Calu3 (cell line): ENCODE measurements at regions not wholly inside any gene's neighbourhood (a gene's known extent, or its start where the extent isn't known, plus 50 kb on each side); places are given as distances from the start of the nearest gene placed in this dataset.

Source experiments
- BruUV-seq: library from RNA; stranded (reverse); fragments of 400-500 nt; replicated peaks from 2 replicates; lab custom pipeline; 2021; lab: Mats Ljungman, UMichigan
- CTCF ChIA-PET: fragments of 300-600 bp; sonication (Branson Sonifier 250); formaldehyde crosslinking; loops from one replicate; lab custom pipeline; 2022; ENCODE audit warnings: antibody characterized with exemption; lab: Charles Lee
- DNase-seq: peaks from one replicate; pipeline ENCODE4 v3.0.0; 2022
- H3K27ac Mint-ChIP-seq: one replicate; pipeline ENCODE4 v1.8.0; 2022; ENCODE audit warnings: mixed read lengths; ENCODE audit not compliant: unreplicated experiment
- H3K27me3 Mint-ChIP-seq: one replicate; pipeline ENCODE4 v1.8.0; 2022; ENCODE audit warnings: mixed read lengths; ENCODE audit not compliant: unreplicated experiment
- H3K36me3 Mint-ChIP-seq: one replicate; pipeline ENCODE4 v1.8.0; 2022; ENCODE audit warnings: mild to moderate bottlenecking, moderate library complexity, mixed read lengths; ENCODE audit not compliant: insufficient read depth, unreplicated experiment
- H3K4me1 Mint-ChIP-seq: one replicate; pipeline ENCODE4 v1.8.0; 2022; ENCODE audit warnings: mild to moderate bottlenecking, low read depth, mixed read lengths; ENCODE audit not compliant: unreplicated experiment
- H3K4me3 Mint-ChIP-seq: one replicate; pipeline ENCODE4 v1.8.0; 2022; ENCODE audit warnings: mild to moderate bottlenecking, low read depth, moderate library complexity, mixed read lengths; ENCODE audit not compliant: unreplicated experiment
- H3K9me3 Mint-ChIP-seq: one replicate; pipeline ENCODE4 v1.8.0; 2022; ENCODE audit warnings: low read depth, mixed read lengths; ENCODE audit not compliant: unreplicated experiment
- intact Hi-C: fragments of 100-400 bp; cut with micrococcal nuclease; formaldehyde crosslinking; loops from one replicate; pipeline ENCODE4 v1.10.0; 2022; ENCODE audit not compliant: unreplicated experiment
- TF ChIP-seq, protein P1 (sequence below): fragments of 200-600 bp; IDR thresholded peaks from one replicate; pipeline ENCODE4 v1.8.0; 2022; ENCODE audit warnings: antibody characterized with exemption; ENCODE audit not compliant: unreplicated experiment

DNA sequence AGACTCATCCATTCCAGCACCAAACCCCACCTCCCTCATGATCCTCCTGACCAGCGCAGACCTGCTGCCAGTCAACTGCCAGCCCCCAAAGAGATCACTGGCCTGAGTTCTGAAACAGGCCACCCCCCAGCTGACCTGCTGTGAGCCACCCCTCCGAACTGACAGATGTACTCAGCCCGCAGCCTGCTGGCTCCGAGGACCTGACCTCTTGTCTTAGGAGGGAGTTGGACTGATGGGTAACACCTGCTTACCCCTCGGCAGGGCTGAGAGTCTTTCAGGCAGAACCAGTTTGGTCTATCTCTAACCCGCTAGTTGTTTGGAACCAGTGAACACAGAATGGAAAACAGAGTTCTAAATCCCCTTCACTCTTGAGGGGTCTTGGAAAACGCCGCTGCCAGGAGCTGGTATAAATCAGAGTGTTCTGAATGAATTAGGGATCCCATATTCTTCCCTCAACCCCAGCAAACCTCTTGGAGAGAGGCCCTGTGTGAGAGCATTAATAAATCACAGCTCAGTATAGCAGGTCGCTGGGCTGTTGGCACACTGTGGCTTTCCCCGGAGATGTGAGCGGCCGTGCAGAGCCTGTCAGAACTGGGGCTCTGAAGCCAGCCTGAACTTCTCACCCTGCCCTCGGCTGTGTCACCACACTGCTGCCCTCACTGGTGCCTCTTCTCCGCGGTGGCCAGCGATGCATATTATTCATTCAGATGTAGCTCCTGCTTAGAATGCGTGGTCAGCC is 165.1 kb upstream of the NCAM1 start:
- intact Hi-C loops = loop anchor here (1.0 to 10.0 kb wide), 2 partner anchors 208 to 499 kb away; no protein-coding TSS in a partner anchor
- no TSS peak for BruUV-seq
- Mint-ChIP-seq H3K27ac (no peak overlapping the region), H3K27me3 (no peaks in the 10 kb centered on the region), H3K4me1 (peaks cover 9% of the 10 kb centered on the region), H3K9me3 (no peaks in the 10 kb centered on the region), H3K4me3 (no peak overlapping the region), H3K36me3 (no peaks in the 10 kb centered on the region)
- no peak for DNase-seq
- CTCF ChIA-PET = interaction anchor here (0.5 to 2.1 kb wide), 2 partner anchors 178 to 208 kb away, joined by 5 to 36 read pairs; no protein-coding TSS in a partner anchor
- TF ChIP-seq, protein P1, sequence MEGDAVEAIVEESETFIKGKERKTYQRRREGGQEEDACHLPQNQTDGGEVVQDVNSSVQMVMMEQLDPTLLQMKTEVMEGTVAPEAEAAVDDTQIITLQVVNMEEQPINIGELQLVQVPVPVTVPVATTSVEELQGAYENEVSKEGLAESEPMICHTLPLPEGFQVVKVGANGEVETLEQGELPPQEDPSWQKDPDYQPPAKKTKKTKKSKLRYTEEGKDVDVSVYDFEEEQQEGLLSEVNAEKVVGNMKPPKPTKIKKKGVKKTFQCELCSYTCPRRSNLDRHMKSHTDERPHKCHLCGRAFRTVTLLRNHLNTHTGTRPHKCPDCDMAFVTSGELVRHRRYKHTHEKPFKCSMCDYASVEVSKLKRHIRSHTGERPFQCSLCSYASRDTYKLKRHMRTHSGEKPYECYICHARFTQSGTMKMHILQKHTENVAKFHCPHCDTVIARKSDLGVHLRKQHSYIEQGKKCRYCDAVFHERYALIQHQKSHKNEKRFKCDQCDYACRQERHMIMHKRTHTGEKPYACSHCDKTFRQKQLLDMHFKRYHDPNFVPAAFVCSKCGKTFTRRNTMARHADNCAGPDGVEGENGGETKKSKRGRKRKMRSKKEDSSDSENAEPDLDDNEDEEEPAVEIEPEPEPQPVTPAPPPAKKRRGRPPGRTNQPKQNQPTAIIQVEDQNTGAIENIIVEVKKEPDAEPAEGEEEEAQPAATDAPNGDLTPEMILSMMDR = no peak

GRCh38 chr11:112797092-112797491 is 164.1 kb upstream of the NCAM1 start:
- DNase-seq = peak; percentile 5
- Mint-ChIP-seq H3K9me3 (no peaks in the 10 kb centered on the region), H3K36me3 (no peaks in the 10 kb centered on the region), H3K4me1 (peaks cover 9% of the 10 kb centered on the region), H3K27me3 (no peaks in the 10 kb centered on the region), H3K27ac (no peak overlapping the region), H3K4me3 (no peak overlapping the region)
- CTCF ChIA-PET = no interaction called here
- TF ChIP-seq, protein P1 = no peak
- intact Hi-C loops = loop anchor here (10.0 kb wide), 1 partner anchor 498 kb away; no protein-coding TSS in a partner anchor
- no TSS peak for BruUV-seq

DNA sequence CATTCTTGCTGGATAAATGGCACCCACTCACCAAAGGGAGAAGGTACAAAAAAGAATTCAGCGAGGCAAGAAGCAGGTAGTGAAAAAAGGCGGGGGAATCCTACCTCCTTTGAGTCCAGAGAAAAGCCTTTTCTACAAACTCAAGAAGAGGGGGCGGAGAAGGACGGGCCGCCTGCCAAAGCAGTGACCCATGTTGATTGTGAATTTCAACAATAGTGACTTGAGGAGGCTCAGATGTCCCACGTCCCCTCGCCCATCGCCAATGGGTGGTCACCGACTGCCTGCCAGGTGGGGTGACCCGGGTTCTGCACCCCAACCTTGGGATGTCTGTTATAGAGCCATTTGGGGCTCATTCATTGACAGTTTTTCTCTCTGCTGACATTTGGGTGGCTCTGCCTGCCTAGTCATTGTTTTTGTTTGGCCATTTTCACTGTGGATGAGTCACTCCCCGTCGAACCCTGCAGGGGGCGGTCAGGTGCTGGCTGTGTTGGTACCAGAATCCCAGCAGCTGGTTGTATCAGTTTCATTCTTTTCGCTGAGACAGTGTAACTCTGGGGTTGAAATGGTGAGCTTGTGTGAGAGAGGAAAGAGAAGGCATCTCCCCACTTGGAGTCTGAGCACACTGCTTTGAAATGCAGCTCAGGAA is 163.4 kb upstream of the NCAM1 start:
- H3K27me3 Mint-ChIP-seq = no peaks in the 10 kb centered on the region
- H3K27ac Mint-ChIP-seq = no peak overlapping the region
- TF ChIP-seq, protein P1 = no peak
- H3K9me3 Mint-ChIP-seq = no peaks in the 10 kb centered on the region
- no peaks in the 10 kb centered on the region for H3K36me3 Mint-ChIP-seq
- CTCF ChIA-PET = interaction anchor here (0.7 kb wide), 1 partner anchor 210 kb away, joined by 4 read pairs; no protein-coding TSS in a partner anchor
- H3K4me1 Mint-ChIP-seq = peaks cover 9% of the 10 kb centered on the region
- no TSS peak for BruUV-seq
- intact Hi-C loops = loop anchor here (10.0 kb wide), 1 partner anchor 497 kb away; no protein-coding TSS in a partner anchor
- peak; percentile 43 for DNase-seq
- no peak overlapping the region for H3K4me3 Mint-ChIP-seq

- H3K36me3 Mint-ChIP-seq = no peaks in the 10 kb centered on the region
- TF ChIP-seq, protein P1 = no peak
- BruUV-seq = no TSS peak
- H3K4me3 Mint-ChIP-seq = no peak overlapping the region
- H3K9me3 Mint-ChIP-seq = no peaks in the 10 kb centered on the region
- H3K27me3 Mint-ChIP-seq = no peaks in the 10 kb centered on the region
- no peaks in the 10 kb centered on the region for H3K4me1 Mint-ChIP-seq
- CTCF ChIA-PET = no interaction called here
- H3K27ac Mint-ChIP-seq = no peak overlapping the region
- no peak for DNase-seq
- intact Hi-C loops = no loop called here
These were observed 160.0 kb upstream of the NCAM1 start for GRCh38 chr11:112801025-112801816.
